ENCODE measurements at regions not wholly inside any gene's neighbourhood (a gene's known extent, or its start where the extent isn't known, plus 50 kb on each side); places are given as distances from the start of the nearest gene placed in this dataset.

DNA sequence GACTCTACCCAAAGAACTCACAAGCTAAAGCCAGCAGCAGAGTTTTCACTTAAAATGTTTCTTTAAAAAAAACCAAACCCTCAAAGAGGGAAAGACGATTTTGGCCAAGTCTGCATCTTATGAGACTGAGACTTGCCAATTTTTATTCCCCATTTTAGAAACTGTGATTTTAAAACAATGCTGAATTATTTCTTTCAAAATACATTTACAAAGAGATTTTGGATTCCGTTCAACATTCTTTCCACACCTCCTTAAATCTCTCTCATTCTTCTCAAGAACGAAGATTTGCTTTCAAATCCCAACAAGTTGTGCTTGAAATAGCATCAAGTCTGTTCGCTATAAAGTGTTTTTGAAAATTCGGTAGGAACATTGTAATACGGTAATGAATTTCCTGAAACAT is 133.9 kb upstream of the VANGL1 start:
- no peak overlapping the region for H4K91ac ChIP-seq (ENCODE audit: insufficient read length, low read depth, low read length)
- H3K23me2 ChIP-seq (ENCODE audit: insufficient read length, low read depth, low read length, poor library complexity, severe bottlenecking): no peaks in the 10 kb centered on the region
- no peak overlapping the region for H2BK120ac ChIP-seq (ENCODE audit: low read depth, low read length, poor library complexity, severe bottlenecking)
- no peak overlapping the region for H4K5ac ChIP-seq (ENCODE audit: insufficient read length, low read depth, low read length)
- no peak overlapping the region for H3K14ac ChIP-seq (ENCODE audit: insufficient read depth, low read length)
- H3K9me3 ChIP-seq (ENCODE audit: control insufficient read depth, low read depth, low read length): no peaks in the 10 kb centered on the region
- H2BK5ac ChIP-seq (ENCODE audit: insufficient read length, low read length): no peak overlapping the region
- H3K23ac ChIP-seq (ENCODE audit: insufficient read length, low read depth, low read length): no peak overlapping the region
- no peak overlapping the region for H3K56ac ChIP-seq (ENCODE audit: insufficient read length, low read depth, low read length)
- no peaks in the 10 kb centered on the region for H3K79me1 ChIP-seq (ENCODE audit: insufficient read depth, low read depth, low read length, poor library complexity, severe bottlenecking)
- no peaks in the 10 kb centered on the region for H3K79me2 ChIP-seq (ENCODE audit: insufficient read depth, low read length)
- H2AFZ ChIP-seq (ENCODE audit: low read length): no peak overlapping the region
- H3K9ac ChIP-seq (ENCODE audit: extremely low read depth, insufficient read length, low read length): no peak overlapping the region
- no peak overlapping the region for H3K4me2 ChIP-seq (ENCODE audit: insufficient read depth, insufficient read length, low read length)
- no peaks in the 10 kb centered on the region for H4K20me1 ChIP-seq (ENCODE audit: control insufficient read depth, insufficient read depth, insufficient read length)
- H3K27ac ChIP-seq (ENCODE audit: insufficient read length, low read depth, low read length): no peak overlapping the region
- TF ChIP-seq, protein P1, sequence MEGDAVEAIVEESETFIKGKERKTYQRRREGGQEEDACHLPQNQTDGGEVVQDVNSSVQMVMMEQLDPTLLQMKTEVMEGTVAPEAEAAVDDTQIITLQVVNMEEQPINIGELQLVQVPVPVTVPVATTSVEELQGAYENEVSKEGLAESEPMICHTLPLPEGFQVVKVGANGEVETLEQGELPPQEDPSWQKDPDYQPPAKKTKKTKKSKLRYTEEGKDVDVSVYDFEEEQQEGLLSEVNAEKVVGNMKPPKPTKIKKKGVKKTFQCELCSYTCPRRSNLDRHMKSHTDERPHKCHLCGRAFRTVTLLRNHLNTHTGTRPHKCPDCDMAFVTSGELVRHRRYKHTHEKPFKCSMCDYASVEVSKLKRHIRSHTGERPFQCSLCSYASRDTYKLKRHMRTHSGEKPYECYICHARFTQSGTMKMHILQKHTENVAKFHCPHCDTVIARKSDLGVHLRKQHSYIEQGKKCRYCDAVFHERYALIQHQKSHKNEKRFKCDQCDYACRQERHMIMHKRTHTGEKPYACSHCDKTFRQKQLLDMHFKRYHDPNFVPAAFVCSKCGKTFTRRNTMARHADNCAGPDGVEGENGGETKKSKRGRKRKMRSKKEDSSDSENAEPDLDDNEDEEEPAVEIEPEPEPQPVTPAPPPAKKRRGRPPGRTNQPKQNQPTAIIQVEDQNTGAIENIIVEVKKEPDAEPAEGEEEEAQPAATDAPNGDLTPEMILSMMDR (conservative IDR thresholded peaks at IDR 0.05): no peak
- H3T11ph ChIP-seq (ENCODE audit: low read length): no peak overlapping the region
- H3K4me1 Mint-ChIP-seq: peaks cover 0 to 2% of the 10 kb centered on the region in 2 experiments; a peak in 2 of 4 replicates
- no peak overlapping the region for H2AK5ac ChIP-seq (ENCODE audit: insufficient read length, low read length)
- H3K4me1 ChIP-seq (ENCODE audit: insufficient read depth, low read length): no peaks in the 10 kb centered on the region
- no peaks in the 10 kb centered on the region for H3K9me3 Mint-ChIP-seq
- DNase-seq: no peak
- no peak overlapping the region for H4K8ac ChIP-seq (replicated peaks; ENCODE audit: insufficient read length, low read depth, low read length)
- no peak overlapping the region for H3K18ac ChIP-seq (ENCODE audit: insufficient read length, low read depth, low read length)
- H2BK15ac ChIP-seq (ENCODE audit: low read depth, low read length): no peak overlapping the region
- 100% methylated on average over 1 of the region's 6 CpGs for WGBS (ENCODE audit: extremely low coverage, insufficient read length, low lambda C conversion rate)
- no peak overlapping the region for H3K4me3 Mint-ChIP-seq
- no peaks in the 10 kb centered on the region for H3K36me3 Mint-ChIP-seq (ENCODE audit: insufficient read depth in 1 of 3, low read depth in 3 of 3)
- H2BK12ac ChIP-seq (ENCODE audit: insufficient read length, low read depth, low read length): no peak overlapping the region
- H3K27ac Mint-ChIP-seq: no peak overlapping the region
- H3K27me3 Mint-ChIP-seq (ENCODE audit: low read depth): no peaks in the 10 kb centered on the region; the same call in 1 of the 2 replicates
- H2BK20ac ChIP-seq (ENCODE audit: low read depth, low read length, poor library complexity, severe bottlenecking): no peak overlapping the region
- no peaks in the 10 kb centered on the region for H3K27me3 ChIP-seq (ENCODE audit: insufficient read depth, low read length)
- no peak overlapping the region for H3K4ac ChIP-seq (ENCODE audit: low read depth, low read length)

Measured in H9 (cell line).